SU-DHL-6 (cell line): ENCODE measurements at regions not wholly inside any gene's neighbourhood (a gene's known extent, or its start where the extent isn't known, plus 50 kb on each side); places are given as distances from the start of the nearest gene placed in this dataset.

Experiments used
- EZH2phosphoT487 ChIP-seq: fragments of 200-600 bp; sonication (generic), shearing (Covaris generic); conservative IDR thresholded peaks from 2 replicates; pipeline ENCODE4 v1.6.1; 2018; ENCODE audit warnings: mild to moderate bottlenecking, antibody characterized with exemption, low read length, moderate library complexity, mixed read lengths
- TF ChIP-seq, protein P1 (sequence below): fragments of 200-600 bp; sonication (generic); IDR thresholded peaks from one replicate; pipeline ENCODE4 v1.5.1; 2017; ENCODE audit warnings: antibody characterized with exemption, mild to moderate bottlenecking, low read length, moderate library complexity; ENCODE audit not compliant: insufficient read depth, poor library complexity, severe bottlenecking

DNA sequence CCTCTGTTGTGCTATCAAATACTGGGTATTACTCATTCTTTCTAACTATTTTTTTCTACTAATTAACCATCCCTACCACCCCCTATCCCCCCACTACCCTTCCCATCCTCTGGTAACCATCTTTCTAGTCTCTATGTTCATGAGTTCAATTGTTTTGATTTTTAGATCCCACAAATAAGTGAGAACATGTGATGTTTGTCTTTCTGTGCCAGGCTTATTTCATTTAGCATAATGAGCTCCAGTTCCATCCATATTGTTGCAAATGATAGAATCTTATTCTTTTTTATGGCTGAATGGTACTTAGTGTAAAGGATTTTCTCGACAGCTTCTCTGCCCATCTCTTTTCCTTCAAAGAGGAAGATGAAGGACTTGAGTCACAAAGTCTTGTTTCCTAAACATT, 138.0 kb upstream of the CPHXL start:
- TF ChIP-seq, protein P1, sequence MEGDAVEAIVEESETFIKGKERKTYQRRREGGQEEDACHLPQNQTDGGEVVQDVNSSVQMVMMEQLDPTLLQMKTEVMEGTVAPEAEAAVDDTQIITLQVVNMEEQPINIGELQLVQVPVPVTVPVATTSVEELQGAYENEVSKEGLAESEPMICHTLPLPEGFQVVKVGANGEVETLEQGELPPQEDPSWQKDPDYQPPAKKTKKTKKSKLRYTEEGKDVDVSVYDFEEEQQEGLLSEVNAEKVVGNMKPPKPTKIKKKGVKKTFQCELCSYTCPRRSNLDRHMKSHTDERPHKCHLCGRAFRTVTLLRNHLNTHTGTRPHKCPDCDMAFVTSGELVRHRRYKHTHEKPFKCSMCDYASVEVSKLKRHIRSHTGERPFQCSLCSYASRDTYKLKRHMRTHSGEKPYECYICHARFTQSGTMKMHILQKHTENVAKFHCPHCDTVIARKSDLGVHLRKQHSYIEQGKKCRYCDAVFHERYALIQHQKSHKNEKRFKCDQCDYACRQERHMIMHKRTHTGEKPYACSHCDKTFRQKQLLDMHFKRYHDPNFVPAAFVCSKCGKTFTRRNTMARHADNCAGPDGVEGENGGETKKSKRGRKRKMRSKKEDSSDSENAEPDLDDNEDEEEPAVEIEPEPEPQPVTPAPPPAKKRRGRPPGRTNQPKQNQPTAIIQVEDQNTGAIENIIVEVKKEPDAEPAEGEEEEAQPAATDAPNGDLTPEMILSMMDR = no peak
- no peak for TF ChIP-seq EZH2phosphoT487
